ENCODE measurements at regions not wholly inside any gene's neighbourhood (a gene's known extent, or its start where the extent isn't known, plus 50 kb on each side); places are given as distances from the start of the nearest gene placed in this dataset.
"Not testable (repeated sequence)": the region's sequence is repeated elsewhere in the genome, so short reads cannot be mapped to it uniquely, and the experiment has no call there.

GRCh38 chr11:49442669-49443068 lies 234.3 kb upstream of the FOLH1 start:
- Mint-ChIP-seq H3K36me3 (ENCODE audit: insufficient read depth in 2 of 2) (no peaks in the 10 kb centered on the region), H3K9me3 (peaks cover 6 to 10% of the 10 kb centered on the region in 2 donors), H3K27ac (no peak overlapping the region), H3K4me1 (ENCODE audit: low read depth) (no peaks in the 10 kb centered on the region), H3K4me3 (no peak overlapping the region), H3K27me3 (ENCODE audit: low read depth) (no peaks in the 10 kb centered on the region)
- ATAC-seq (replicated peaks in 1 of 2), result no peak
- no peak for DNase-seq

GRCh38 chr11:49439901-49440300 lies 231.5 kb upstream of the FOLH1 start:
- H3K4me3 Mint-ChIP-seq, H3K27ac Mint-ChIP-seq: not testable (repeated sequence)

DNA sequence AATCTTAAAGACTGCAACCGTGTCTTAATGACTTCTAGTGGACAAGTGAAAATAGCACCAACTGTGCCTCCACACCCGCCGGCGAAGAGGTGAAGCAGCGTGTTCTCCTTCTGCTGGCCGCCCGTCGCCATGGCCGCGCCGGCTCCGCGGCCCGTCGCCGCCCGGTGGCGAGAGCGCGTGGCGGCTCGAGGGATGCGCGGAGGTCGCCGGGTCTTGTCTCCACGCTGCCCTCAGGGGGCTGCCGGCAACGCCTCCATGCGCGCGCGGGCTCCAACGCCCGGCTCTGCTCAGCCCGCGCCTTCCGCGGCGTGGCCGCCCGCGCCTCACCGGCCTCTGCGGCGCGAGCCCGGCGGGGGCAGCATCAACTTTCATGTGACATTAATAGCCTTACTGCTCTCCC lies 225.9 kb upstream of the FOLH1 start:
- ATAC-seq (replicated peaks in 1 of 2); H3K4me3 Mint-ChIP-seq; H3K27ac Mint-ChIP-seq; H3K27me3 Mint-ChIP-seq (ENCODE audit: low read depth); H3K4me1 Mint-ChIP-seq (ENCODE audit: low read depth); H3K36me3 Mint-ChIP-seq (ENCODE audit: insufficient read depth in 2 of 2); DNase-seq: not testable (repeated sequence)
- peaks cover 8 to 10% of the 10 kb centered on the region in 2 donors for H3K9me3 Mint-ChIP-seq

More at GRCh38 chr11:49439901-49440300, 231.5 kb upstream of the FOLH1 start:
- not testable (repeated sequence) for H3K4me1 Mint-ChIP-seq (ENCODE audit: low read depth); DNase-seq; ATAC-seq (replicated peaks in 1 of 2); H3K9me3 Mint-ChIP-seq; H3K27me3 Mint-ChIP-seq (ENCODE audit: low read depth); H3K36me3 Mint-ChIP-seq (ENCODE audit: insufficient read depth in 2 of 2)

GRCh38 chr11:49432242-49432848 lies 223.9 kb upstream of the FOLH1 start:
- DNase-seq, result no peak
- Mint-ChIP-seq H3K27me3 (ENCODE audit: low read depth) (no peaks in the 10 kb centered on the region), H3K9me3 (peaks cover 8 to 15% of the 10 kb centered on the region in 2 donors), H3K27ac (no peak overlapping the region), H3K4me3 (no peak overlapping the region), H3K36me3 (ENCODE audit: insufficient read depth in 2 of 2) (no peaks in the 10 kb centered on the region), H3K4me1 (ENCODE audit: low read depth) (no peaks in the 10 kb centered on the region)
- ATAC-seq (replicated peaks in 1 of 2), result no peak

DNA sequence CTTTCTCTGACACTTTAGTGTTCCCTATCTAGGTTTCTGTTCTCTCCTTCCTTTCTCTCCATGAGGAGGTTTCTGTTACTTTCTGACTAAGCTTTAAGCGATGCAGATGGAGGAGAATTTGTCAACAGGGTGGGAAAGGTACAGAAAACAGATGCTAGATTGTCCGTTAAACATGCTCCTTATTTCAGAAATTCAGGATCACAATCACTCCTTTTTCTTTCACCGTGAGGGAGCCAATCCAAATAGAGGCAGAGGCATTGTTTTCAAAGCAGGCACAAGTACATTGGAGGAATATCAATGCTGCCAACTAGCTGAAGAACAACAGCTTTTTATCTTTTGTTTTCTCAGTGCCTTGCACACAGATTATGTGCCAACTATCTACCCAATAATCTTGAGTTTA lies 215.7 kb upstream of the FOLH1 start:
- Mint-ChIP-seq H3K4me1 (ENCODE audit: low read depth) (no peaks in the 10 kb centered on the region), H3K36me3 (ENCODE audit: insufficient read depth in 2 of 2) (no peaks in the 10 kb centered on the region), H3K27me3 (ENCODE audit: low read depth) (no peaks in the 10 kb centered on the region), H3K9me3 (peaks cover 2 to 11% of the 10 kb centered on the region in 2 donors), H3K4me3 (no peak overlapping the region), H3K27ac (no peak overlapping the region)
- ATAC-seq (replicated peaks in 1 of 2) (no peak), DNase-seq (no peak)

DNA sequence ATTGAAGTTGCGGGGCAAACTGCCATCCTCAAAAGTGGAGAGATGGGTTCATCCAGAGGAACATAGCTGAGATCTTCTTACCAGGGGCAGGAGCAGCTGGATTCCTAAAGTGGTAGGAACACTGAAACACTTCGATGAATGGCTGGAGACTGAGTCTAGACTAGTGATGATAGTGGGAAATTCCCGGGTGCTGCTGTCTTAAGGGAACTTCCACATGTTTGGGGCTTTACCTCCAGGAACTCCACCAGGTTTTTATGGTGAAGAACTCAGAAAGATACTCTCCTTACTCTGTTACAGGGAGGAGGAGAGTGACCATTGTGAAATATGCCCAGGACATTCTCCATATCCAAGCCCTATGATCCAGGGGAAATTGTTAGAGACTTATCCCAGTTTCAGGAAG lies 210.5 kb upstream of the FOLH1 start:
- H3K27me3 Mint-ChIP-seq (ENCODE audit: low read depth); H3K4me1 Mint-ChIP-seq (ENCODE audit: low read depth); ATAC-seq (replicated peaks in 1 of 2); DNase-seq; H3K4me3 Mint-ChIP-seq; H3K9me3 Mint-ChIP-seq; H3K36me3 Mint-ChIP-seq (ENCODE audit: insufficient read depth in 2 of 2); H3K27ac Mint-ChIP-seq: not testable (repeated sequence)

GRCh38 chr11:49405743-49406142 lies 197.3 kb upstream of the FOLH1 start:
- Mint-ChIP-seq H3K27me3 (ENCODE audit: low read depth) (no peaks in the 10 kb centered on the region), H3K27ac (no peak overlapping the region), H3K4me3 (no peak overlapping the region), H3K36me3 (ENCODE audit: insufficient read depth in 2 of 2) (no peaks in the 10 kb centered on the region), H3K9me3 (peaks cover 0 to 2% of the 10 kb centered on the region in 2 donors), H3K4me1 (ENCODE audit: low read depth) (no peaks in the 10 kb centered on the region)
- DNase-seq (peak in 1 of 2 donors; percentile 0), ATAC-seq (replicated peaks in 1 of 2) (no peak)

GRCh38 chr11:49395789-49396188 lies 187.4 kb upstream of the FOLH1 start:
- not testable (repeated sequence) for ATAC-seq (replicated peaks in 1 of 2); H3K27me3 Mint-ChIP-seq (ENCODE audit: low read depth); H3K9me3 Mint-ChIP-seq

DNA sequence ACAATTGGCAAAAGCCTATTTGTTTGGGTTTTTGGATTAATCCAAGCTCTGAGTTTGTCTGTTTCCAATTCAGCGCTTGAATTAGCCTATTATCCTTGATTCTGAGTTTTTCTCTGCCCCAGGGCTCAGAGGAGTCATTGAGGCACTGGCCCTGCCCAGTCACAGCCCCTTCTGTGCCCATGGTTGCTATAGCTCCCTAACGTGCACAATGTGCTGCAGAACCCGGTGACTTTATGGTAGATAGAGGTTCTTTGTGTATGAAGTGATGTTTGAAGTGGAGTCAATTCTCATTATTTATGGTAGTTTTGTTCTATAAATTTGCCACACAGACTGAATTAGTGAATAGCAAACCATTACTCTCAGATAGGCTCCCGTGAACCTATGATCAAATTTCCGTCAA lies 182.0 kb upstream of the FOLH1 start:
- H3K4me1 Mint-ChIP-seq (ENCODE audit: low read depth); H3K4me3 Mint-ChIP-seq; H3K27ac Mint-ChIP-seq; DNase-seq; ATAC-seq (replicated peaks in 1 of 2); H3K27me3 Mint-ChIP-seq (ENCODE audit: low read depth); H3K36me3 Mint-ChIP-seq (ENCODE audit: insufficient read depth in 2 of 2); H3K9me3 Mint-ChIP-seq: not testable (repeated sequence)

More at GRCh38 chr11:49395789-49396188, 187.4 kb upstream of the FOLH1 start:
- DNase-seq; H3K4me3 Mint-ChIP-seq; H3K4me1 Mint-ChIP-seq (ENCODE audit: low read depth); H3K36me3 Mint-ChIP-seq (ENCODE audit: insufficient read depth in 2 of 2); H3K27ac Mint-ChIP-seq: not testable (repeated sequence)

DNA sequence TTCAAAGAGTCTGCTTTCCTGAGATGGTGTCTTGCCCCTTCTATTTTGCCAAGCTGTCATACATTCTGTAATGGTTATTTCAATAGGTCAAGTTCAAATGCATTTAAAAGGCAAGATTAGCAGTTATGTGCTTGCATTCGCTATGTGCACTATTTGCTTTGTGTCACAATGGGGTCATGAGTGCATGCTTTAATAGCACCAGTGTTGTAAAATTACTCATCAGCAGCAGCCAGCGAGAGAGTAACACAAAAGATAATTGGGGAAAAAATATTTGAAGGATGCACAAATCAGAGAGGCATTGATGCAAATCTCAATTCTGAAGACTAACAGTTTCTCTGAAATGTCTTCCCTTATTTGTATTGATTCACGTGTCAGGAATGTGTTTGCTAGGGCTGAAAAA lies 180.7 kb upstream of the FOLH1 start:
- H3K9me3 Mint-ChIP-seq; H3K4me1 Mint-ChIP-seq (ENCODE audit: low read depth); H3K27ac Mint-ChIP-seq; ATAC-seq (replicated peaks in 1 of 2); DNase-seq; H3K36me3 Mint-ChIP-seq (ENCODE audit: insufficient read depth in 2 of 2); H3K4me3 Mint-ChIP-seq; H3K27me3 Mint-ChIP-seq (ENCODE audit: low read depth): not testable (repeated sequence)

DNA sequence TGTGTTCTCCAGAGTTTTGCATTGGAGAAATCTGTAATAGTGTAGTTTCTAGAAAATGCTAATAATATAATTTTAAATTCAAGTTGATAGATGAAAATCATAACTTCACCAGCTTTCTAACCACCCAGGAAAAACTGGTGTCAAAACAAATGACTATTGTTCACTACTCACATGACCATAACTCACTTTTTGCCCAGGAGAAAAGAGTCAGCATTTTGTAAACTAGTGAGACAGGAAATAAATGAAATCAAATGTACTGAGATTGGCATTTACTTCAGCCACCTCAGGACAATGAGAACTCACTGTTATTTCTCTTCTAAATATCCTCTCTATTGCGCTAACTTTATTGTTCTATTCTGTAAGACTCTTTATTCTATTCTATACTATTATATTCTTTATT lies 176.0 kb upstream of the FOLH1 start:
- not testable (repeated sequence) for H3K27ac Mint-ChIP-seq; DNase-seq; H3K36me3 Mint-ChIP-seq (ENCODE audit: insufficient read depth in 2 of 2); H3K4me1 Mint-ChIP-seq (ENCODE audit: low read depth); H3K9me3 Mint-ChIP-seq; H3K27me3 Mint-ChIP-seq (ENCODE audit: low read depth); ATAC-seq (replicated peaks in 1 of 2); H3K4me3 Mint-ChIP-seq

- no peaks in the 10 kb centered on the region for H3K36me3 Mint-ChIP-seq (ENCODE audit: insufficient read depth in 2 of 2)
- H3K4me1 Mint-ChIP-seq (ENCODE audit: low read depth), result no peaks in the 10 kb centered on the region
- DNase-seq, result no peak
- H3K27ac Mint-ChIP-seq, result no peak overlapping the region
- H3K9me3 Mint-ChIP-seq, result peaks cover 0 to 5% of the 10 kb centered on the region in 2 donors
- no peak for ATAC-seq (replicated peaks in 1 of 2)
- H3K27me3 Mint-ChIP-seq (ENCODE audit: low read depth), result no peaks in the 10 kb centered on the region
- no peak overlapping the region for H3K4me3 Mint-ChIP-seq
Measured at GRCh38 chr11:49377978-49378377, 169.6 kb upstream of the FOLH1 start.

DNA sequence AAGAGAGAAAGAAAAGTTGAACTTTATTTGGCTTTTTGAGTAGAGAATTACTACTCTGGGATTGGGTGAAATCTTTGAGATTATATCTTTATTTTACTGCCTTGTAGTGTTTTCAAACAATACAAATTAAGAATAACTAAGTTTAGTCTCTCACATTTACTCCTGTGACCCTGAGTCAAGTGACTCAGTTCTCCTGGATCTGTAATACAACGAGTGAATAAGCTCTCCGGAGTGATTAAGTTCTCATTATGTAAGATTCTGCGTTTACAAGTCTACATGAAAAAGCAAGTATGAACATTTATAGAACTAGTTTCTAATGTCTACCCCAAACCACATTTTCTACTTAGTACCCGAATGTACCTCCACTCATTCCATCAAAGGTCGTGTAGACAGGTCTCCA lies 165.5 kb upstream of the FOLH1 start:
- not testable (repeated sequence) for ATAC-seq (replicated peaks in 1 of 2)

GRCh38 chr11:49373385-49373784 lies 165.0 kb upstream of the FOLH1 start:
- not testable (repeated sequence) for H3K4me3 Mint-ChIP-seq; H3K4me1 Mint-ChIP-seq (ENCODE audit: low read depth); DNase-seq; H3K9me3 Mint-ChIP-seq; H3K27ac Mint-ChIP-seq; H3K27me3 Mint-ChIP-seq (ENCODE audit: low read depth); ATAC-seq (replicated peaks in 1 of 2); H3K36me3 Mint-ChIP-seq (ENCODE audit: insufficient read depth in 2 of 2)

More for the DNA sequence above, 165.5 kb upstream of the FOLH1 start:
- H3K27ac Mint-ChIP-seq; H3K27me3 Mint-ChIP-seq (ENCODE audit: low read depth); H3K9me3 Mint-ChIP-seq; H3K4me3 Mint-ChIP-seq; H3K36me3 Mint-ChIP-seq (ENCODE audit: insufficient read depth in 2 of 2); H3K4me1 Mint-ChIP-seq (ENCODE audit: low read depth); DNase-seq: not testable (repeated sequence)
